ENCODE measurements at regions not wholly inside any gene's neighbourhood (a gene's known extent, or its start where the extent isn't known, plus 50 kb on each side); places are given as distances from the start of the nearest gene placed in this dataset.

- H3K4me2 ChIP-seq (ENCODE audit: control insufficient read depth, extremely low read depth, insufficient read depth, low read depth, low read length) = no peak overlapping the region
- no peak for FAIRE-seq
- no peak overlapping the region for H3K27ac ChIP-seq (ENCODE audit: control insufficient read depth, insufficient read depth, low read length)
- H2AFZ ChIP-seq (ENCODE audit: control insufficient read depth, low read length) = no peak overlapping the region
- no peak for DNase-seq (ENCODE audit: low read depth, low spot score)
- TF ChIP-seq CTCF (optimal IDR thresholded peaks at IDR 0.05 in 1 of 3, IDR thresholded peaks at IDR 0.05 in 1 of 3, conservative IDR thresholded peaks at IDR 0.05 in 1 of 3; ENCODE audit: extremely low read depth in 1 of 3, insufficient read depth in 2 of 3, low read length in 3 of 3) (no peak), EZH2 (IDR thresholded peaks at IDR 0.05; ENCODE audit: low read length) (no peak)
- H4K20me1 ChIP-seq (ENCODE audit: control insufficient read depth, extremely low read depth, insufficient read depth, low read length) = no peaks in the 10 kb centered on the region
- H3K9me3 ChIP-seq (ENCODE audit: control insufficient read depth, low read depth, low read length) = no peaks in the 10 kb centered on the region
- dilution Hi-C loops (cut with MboI; ENCODE audit: extremely low pct_ligation_motif_present, low sequenced_read_pairs) = no loop called here
- no peaks in the 10 kb centered on the region for H3K36me3 ChIP-seq (ENCODE audit: control insufficient read depth in 2 of 2, extremely low read depth in 1 of 2, insufficient read depth in 2 of 2, low read length in 2 of 2)
- H3K9ac ChIP-seq (ENCODE audit: control insufficient read depth, extremely low read depth, insufficient read depth, low read length) = no peak overlapping the region
- H3K4me1 ChIP-seq (ENCODE audit: control insufficient read depth, extremely low read depth, insufficient read depth, low read length) = no peaks in the 10 kb centered on the region
- no peaks in the 10 kb centered on the region for H3K27me3 ChIP-seq (ENCODE audit: control insufficient read depth, extremely low read depth, insufficient read depth, low read length)
- no peaks in the 10 kb centered on the region for H3K79me2 ChIP-seq (ENCODE audit: control insufficient read depth, insufficient read depth, low read length)
- H3K9me1 ChIP-seq (ENCODE audit: control insufficient read depth, extremely low read depth, insufficient read depth, low read length) = no peaks in the 10 kb centered on the region
- H3K4me3 ChIP-seq (ENCODE audit: control insufficient read depth in 2 of 3, extremely low read depth in 1 of 3, insufficient read depth in 2 of 3, low read depth in 1 of 3, low read length in 3 of 3) = no peak overlapping the region
These were observed 536.9 kb downstream of the BRINP1 start for GRCh38 chr9:118832371-118832770.

GRCh38 chr9:118836891-118837290 is 532.3 kb downstream of the BRINP1 start:
- FAIRE-seq = no peak

More at GRCh38 chr9:118836891-118837290, 532.3 kb downstream of the BRINP1 start:
- dilution Hi-C loops (cut with MboI; ENCODE audit: extremely low pct_ligation_motif_present, low sequenced_read_pairs) = no loop called here
- H4K20me1 ChIP-seq (ENCODE audit: control insufficient read depth, extremely low read depth, insufficient read depth, low read length) = no peaks in the 10 kb centered on the region
- no peak overlapping the region for H3K9ac ChIP-seq (ENCODE audit: control insufficient read depth, extremely low read depth, insufficient read depth, low read length)
- H3K4me3 ChIP-seq (ENCODE audit: control insufficient read depth in 2 of 3, extremely low read depth in 1 of 3, insufficient read depth in 2 of 3, low read depth in 1 of 3, low read length in 3 of 3) = no peak overlapping the region
- DNase-seq (ENCODE audit: low read depth, low spot score) = no peak
- no peaks in the 10 kb centered on the region for H3K9me1 ChIP-seq (ENCODE audit: control insufficient read depth, extremely low read depth, insufficient read depth, low read length)
- H3K9me3 ChIP-seq (ENCODE audit: control insufficient read depth, low read depth, low read length) = no peaks in the 10 kb centered on the region
- no peak overlapping the region for H3K27ac ChIP-seq (ENCODE audit: control insufficient read depth, insufficient read depth, low read length)
- TF ChIP-seq CTCF (optimal IDR thresholded peaks at IDR 0.05 in 1 of 3, IDR thresholded peaks at IDR 0.05 in 1 of 3, conservative IDR thresholded peaks at IDR 0.05 in 1 of 3; ENCODE audit: extremely low read depth in 1 of 3, insufficient read depth in 2 of 3, low read length in 3 of 3) (no peak), EZH2 (IDR thresholded peaks at IDR 0.05; ENCODE audit: low read length) (no peak)
- no peaks in the 10 kb centered on the region for H3K36me3 ChIP-seq (ENCODE audit: control insufficient read depth in 2 of 2, extremely low read depth in 1 of 2, insufficient read depth in 2 of 2, low read length in 2 of 2)
- H3K4me2 ChIP-seq (ENCODE audit: control insufficient read depth, extremely low read depth, insufficient read depth, low read depth, low read length) = no peak overlapping the region
- H3K4me1 ChIP-seq (ENCODE audit: control insufficient read depth, extremely low read depth, insufficient read depth, low read length) = no peaks in the 10 kb centered on the region
- H2AFZ ChIP-seq (ENCODE audit: control insufficient read depth, low read length) = no peak overlapping the region
- H3K27me3 ChIP-seq (ENCODE audit: control insufficient read depth, extremely low read depth, insufficient read depth, low read length) = no peaks in the 10 kb centered on the region
- H3K79me2 ChIP-seq (ENCODE audit: control insufficient read depth, insufficient read depth, low read length) = no peaks in the 10 kb centered on the region
